ENCODE measurements at regions not wholly inside any gene's neighbourhood (a gene's known extent, or its start where the extent isn't known, plus 50 kb on each side); places are given as distances from the start of the nearest gene placed in this dataset.

DNA sequence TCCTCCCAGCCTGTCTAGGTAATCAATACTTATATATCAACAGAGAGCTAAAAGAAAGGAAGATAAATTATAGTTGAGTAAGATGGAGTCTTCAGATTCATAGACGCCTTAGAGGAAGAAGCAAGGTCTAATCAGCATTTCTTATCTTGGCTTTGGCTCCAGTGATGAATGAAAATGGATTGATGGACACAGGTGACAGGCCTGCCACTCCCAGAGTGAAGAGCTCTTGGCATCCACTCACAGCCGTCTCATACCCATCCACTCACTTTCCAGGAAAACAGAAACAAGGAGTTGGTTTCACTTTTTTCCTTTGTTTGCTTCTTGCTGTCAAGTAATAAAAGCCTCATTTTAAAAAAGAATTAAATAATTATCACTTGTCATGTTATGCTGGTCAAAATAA, 168.2 kb downstream of the MFSD1 start:
- DNase-seq (ENCODE audit: low spot score), result no peak

GRCh38 chr3:158974904-158975303, 173.1 kb downstream of the MFSD1 start:
- DNase-seq (ENCODE audit: low spot score), result no peak

DNA sequence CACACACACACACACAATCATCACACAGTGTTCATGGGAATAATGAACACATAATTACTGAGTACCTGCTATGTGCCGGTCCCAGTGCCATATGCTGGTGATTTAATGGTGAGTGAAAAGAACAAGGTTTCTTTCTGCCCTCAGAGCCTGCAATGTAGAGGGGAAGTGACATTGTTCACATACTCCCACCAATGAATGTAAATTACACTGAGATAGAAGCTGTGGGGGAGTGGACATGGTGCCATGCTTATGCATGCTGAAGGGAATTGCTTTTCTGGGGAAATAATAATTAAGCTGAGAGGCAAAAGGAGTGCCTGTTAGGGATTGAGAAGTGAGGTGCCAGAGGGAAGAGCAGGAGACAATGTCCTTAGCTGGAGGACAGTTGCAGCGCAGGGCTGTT, 175.1 kb downstream of the MFSD1 start:
- no peak for DNase-seq (ENCODE audit: low spot score)

- no peak for DNase-seq (ENCODE audit: low spot score)
Measured at GRCh38 chr3:158977497-158977896, 175.6 kb downstream of the MFSD1 start.

- no peak for DNase-seq (ENCODE audit: low spot score)
Measured at GRCh38 chr3:158983216-158984099, 181.6 kb downstream of the MFSD1 start.

GRCh38 chr3:158991146-158991705, 189.4 kb downstream of the MFSD1 start:
- no peak for DNase-seq (ENCODE audit: low spot score)

GRCh38 chr3:158992463-158992862, 190.6 kb downstream of the MFSD1 start:
- no peak for DNase-seq (ENCODE audit: low spot score)

DNA sequence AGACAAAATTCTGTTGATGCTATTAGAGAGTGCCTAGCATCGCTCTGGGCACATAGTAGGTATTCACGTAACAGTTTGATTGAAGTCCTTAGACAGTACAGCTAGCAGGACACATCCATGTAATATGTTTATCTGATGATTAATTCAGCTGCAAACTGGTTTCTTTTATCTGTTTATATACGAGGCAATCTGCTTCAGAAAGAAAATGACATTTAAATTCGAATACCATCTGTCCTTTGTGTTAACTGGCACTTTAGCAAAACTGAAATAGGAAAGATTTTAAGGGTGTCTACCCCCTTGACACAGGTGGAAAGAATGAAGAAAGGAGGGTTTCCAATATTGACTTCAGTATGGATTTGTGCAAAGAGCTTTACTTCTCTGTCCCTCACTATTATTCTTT, 192.5 kb downstream of the MFSD1 start:
- no peak for DNase-seq (ENCODE audit: low spot score)

DNA sequence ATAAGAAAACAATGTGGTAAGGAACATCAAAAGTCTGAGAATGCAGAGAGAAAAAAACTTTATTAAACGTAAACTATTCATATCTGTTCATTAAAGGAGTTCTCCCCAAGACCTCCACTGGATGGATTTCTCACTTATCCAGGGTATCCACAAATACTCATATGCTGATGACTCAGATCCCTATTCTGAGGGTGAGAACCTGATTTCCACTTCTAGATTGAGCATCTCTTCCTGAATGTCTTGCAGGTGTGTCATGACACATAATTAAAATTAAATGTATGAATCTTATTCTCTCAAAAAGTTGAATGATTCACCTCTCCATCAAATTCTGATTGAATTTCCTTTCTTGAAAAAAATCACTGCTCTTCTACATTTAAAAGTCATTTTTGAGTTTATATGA, 199.9 kb downstream of the MFSD1 start:
- DNase-seq (ENCODE audit: low spot score), result no peak

DNA sequence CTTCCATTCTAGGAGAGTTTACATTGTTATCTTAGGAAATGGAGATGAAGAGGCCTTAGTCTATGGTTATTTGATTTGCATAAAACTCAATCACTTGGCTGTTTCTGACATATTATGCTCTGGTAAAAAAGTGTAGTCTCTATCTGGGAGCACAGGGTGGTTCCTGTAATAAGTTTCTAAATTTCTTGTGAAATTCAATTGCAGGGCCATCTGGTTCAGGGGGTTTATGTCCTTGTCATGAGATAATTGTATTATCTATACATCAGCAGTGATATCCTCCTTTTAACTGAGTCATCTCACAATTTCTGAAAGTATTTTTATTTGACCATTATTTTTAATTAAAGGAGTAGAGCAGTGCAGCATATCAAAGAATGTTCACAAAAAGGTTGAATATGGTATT, 203.3 kb downstream of the MFSD1 start:
- no peak for DNase-seq (ENCODE audit: low spot score)

DNA sequence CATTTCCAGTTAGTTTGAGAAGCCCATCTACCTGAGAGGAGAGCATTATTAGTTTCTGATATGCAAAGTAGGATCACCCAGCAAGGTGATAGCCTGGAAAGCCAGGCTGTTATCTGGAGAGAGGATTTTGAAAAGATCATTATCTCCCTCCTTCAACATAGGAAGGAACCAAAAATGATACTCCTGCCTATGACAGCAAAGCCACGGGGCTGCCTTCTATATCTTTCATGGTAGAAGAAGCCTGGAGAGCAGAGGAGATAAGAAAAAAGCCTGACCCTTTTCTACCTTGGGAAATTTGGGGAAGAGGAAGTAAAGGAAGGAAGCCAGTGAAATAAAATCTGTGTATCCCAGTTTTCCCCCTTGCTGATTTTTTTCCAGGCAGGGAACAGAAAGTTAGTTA, 205.5 kb downstream of the MFSD1 start:
- no peak for DNase-seq (ENCODE audit: low spot score)

GRCh38 chr3:159008401-159008800, 206.5 kb downstream of the MFSD1 start:
- no peak for DNase-seq (ENCODE audit: low spot score)

DNA sequence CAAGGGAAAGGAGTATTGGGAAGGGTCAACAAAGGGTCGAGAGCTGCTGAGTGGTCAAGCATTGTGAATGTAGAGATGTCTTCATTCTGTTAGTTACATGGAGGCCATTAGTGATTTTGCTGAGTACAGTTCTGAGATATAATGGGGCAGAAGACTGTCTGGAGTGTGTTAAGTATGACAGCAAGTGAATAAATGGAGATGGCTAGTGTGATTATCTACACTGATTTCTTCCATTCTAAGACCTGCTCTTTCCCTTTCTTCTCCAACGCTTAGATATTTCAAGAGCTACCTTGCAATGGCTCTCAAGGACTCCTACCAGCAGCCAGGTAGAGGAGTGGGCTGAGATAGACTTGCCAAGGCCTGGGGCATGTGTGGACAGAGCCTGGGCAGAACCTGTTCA, 216.5 kb downstream of the MFSD1 start:
- DNase-seq (ENCODE audit: low spot score), result no peak

DNA sequence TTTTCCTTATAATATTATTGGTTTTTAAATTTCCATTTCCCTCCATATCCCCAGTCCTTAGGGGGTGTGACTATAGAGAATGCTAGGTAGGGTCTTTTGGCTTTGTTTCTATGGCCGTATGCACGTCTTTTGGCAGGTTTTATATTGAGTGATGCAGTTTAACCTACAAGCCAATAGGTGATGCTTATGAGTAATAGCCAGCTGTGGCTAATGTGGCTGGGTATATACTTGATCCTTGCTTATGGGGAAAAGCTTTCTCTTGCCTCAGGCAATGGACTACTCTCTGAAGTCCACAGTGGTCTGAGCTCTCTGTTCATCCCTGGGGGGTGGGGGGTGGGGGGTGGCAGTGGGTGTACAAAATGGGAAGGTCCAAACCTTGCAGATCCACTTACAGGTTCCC, 223.9 kb downstream of the MFSD1 start:
- DNase-seq (ENCODE audit: low spot score), result no peak

DNA sequence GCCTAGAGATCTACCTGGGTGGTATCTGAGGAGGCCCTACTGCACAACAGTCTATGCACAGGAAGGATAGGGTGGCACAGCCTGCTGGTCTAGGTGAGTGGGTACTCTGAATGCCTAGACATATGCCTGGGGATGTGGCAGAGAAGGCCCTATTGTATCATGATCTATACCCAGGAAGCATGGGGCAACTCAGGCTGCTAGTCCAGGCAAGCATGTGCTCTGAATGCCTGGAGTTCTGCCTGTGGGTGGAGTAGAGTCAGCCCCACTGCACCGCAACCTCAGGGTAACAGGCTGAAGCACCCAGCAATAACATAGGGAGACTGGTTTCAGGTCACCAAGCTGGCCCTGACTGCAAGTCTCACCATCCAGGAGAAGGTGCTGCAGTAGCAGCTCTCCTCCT, 224.7 kb downstream of the MFSD1 start:
- no peak for DNase-seq (ENCODE audit: low spot score)

DNA sequence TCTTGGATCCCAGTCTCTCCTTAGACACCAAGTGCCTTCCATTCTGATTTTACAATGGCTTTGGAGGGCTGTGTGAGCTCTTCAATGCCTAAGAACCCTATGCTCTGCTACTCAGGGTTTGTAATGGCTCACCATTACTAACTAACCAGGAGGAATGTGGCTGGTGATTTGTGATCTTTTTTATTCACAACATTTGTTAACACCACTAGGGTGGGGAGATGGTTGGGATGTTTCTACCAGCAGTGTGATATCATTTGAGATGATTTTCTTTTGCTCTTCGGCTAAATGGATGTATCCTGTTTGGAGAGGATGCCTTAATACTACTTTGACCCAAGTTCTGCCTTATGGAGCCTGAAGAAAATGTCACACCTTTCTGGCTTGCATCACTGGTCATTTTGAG, 226.9 kb downstream of the MFSD1 start:
- no peak for DNase-seq (ENCODE audit: low spot score)

DNA sequence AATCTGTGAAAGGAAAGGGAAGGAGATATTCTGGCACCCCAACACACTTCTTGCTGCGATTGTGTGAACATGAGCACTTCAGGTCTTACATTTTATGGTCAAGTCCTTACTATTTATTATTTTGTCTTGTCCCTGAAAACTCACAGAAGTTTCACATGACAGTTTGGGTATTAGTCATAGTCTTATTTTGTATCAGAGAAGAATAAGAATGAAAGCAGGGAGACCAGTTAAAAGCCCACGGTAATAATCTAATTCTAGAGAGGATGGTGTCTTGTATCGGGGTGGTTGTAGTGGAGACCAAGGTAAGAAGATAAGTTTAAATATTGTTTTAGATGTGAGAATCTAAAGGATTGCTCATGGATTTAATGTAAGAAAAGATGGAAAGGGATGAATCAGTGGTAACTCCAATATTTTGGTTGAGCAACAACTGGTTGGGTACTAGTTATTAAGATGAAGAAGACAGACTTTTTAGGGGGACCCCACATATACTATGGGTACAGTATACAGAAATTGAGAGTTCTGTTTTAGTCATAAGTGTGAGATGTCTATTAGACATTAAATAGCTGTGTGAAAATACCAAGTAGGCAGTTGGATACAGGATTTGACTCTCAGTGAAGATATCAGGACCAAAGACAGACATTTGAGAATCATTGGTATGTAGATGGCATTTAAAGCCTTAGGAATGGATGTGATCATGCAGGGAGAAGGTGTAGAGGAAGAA, 227.6 kb downstream of the MFSD1 start:
- no peak for DNase-seq (ENCODE audit: low spot score)

DNA sequence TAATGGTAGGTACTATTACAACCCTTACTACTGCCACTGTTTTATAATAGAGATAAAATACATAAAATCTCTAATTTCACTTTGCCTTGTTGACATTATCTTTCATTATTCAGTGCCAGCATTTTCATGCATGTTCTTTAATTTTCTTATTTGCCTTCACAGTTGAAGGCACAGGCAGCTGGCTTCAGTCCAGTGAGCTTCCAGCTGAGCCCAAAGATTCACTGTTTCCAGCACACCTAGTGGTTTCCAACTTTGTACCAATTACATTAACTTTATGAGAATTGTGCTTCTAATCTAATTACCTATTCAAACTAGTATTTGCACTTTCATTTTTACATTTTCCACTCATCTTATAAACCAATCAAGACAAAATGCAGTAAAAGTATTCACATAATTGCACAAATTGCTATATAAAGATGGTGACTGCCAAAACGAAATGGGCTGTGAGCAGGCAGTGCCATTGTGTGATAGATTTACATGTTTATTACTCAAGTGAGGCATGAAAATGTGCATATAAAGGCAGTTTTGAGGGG, 228.3 kb downstream of the MFSD1 start:
- no peak for DNase-seq (ENCODE audit: low spot score)

GRCh38 chr3:159030886-159031679, 229.2 kb downstream of the MFSD1 start:
- DNase-seq (ENCODE audit: low spot score), result no peak

DNA sequence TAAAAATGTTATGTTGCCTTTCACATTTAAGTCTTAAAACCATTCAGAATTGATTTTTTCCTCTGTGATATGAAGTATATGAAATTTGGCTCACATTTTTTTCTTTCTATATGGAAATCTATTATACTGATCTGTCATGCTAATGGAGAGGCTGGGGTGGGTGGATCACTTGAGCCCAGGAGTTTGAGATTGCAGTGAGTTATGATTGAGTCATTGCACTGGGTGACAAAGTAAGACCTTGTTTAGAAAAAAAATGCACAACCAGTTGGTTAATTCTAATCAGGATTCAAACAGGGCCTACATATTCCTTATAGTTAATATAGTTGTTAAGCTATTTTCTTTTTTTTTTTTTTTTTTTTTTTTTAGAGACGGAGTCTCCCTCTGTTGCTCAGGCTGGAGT, 230.5 kb downstream of the MFSD1 start:
- no peak for DNase-seq (ENCODE audit: low spot score)

DNA sequence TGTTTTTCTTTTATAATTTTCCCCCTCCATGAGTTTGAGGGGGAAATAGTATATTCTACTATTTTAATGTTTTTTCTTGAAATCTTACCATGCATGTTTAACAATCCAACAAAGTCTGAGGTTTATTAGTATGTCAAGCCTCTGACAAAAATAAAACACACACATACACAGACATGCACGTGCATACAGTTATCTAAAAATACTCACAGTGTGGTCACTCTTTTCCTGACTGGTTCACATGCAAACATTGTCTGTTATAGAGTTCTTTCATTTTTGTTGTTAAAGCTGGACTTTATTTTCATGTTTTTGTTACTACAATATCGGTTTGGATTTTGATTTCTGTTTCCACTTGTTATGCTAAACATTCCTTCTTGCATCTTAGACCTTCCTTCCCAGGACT, 236.6 kb downstream of the MFSD1 start:
- no peak for DNase-seq (ENCODE audit: low spot score)

- DNase-seq (ENCODE audit: low spot score), result no peak
Measured at GRCh38 chr3:159039286-159039685, 237.4 kb downstream of the MFSD1 start.

All from AG08395 (cell line).